DMS53 treated with DMSO at 0.1 percent for 48 hours (cell line): ENCODE measurements at regions not wholly inside any gene's neighbourhood (a gene's known extent, or its start where the extent isn't known, plus 50 kb on each side); places are given as distances from the start of the nearest gene placed in this dataset.
"Not testable (repeated sequence)": the region's sequence is repeated elsewhere in the genome, so short reads cannot be mapped to it uniquely, and the experiment has no call there.

ENCODE experiments used
- DNase-seq: peaks from one replicate; lab custom pipeline; 2025; ENCODE audit not compliant: unreplicated experiment; lab: John Stamatoyannopoulos, UW

GRCh38 chr6:58347534-58347933 is 1030.1 kb downstream of the PRIM2 start:
- DNase-seq, result not testable (repeated sequence)

GRCh38 chr6:58351619-58352018 is 1034.2 kb downstream of the PRIM2 start:
- DNase-seq, result not testable (repeated sequence)

- DNase-seq, result not testable (repeated sequence)
Measured at GRCh38 chr6:58358452-58358851, 1041.0 kb downstream of the PRIM2 start.

- not testable (repeated sequence) for DNase-seq
Measured at GRCh38 chr6:58365856-58366255, 1048.4 kb downstream of the PRIM2 start.

GRCh38 chr6:58406659-58407058 is 1089.2 kb downstream of the PRIM2 start:
- not testable (repeated sequence) for DNase-seq

GRCh38 chr6:58419321-58419720 is 1101.9 kb downstream of the PRIM2 start:
- DNase-seq, result no peak
